Stimulated activated CD4-positive, alpha-beta T cell treated with anti-CD3 and anti-CD28 coated beads, TNF-alpha, amount 100 ng/mL, for 4 hours (primary cell): ENCODE measurements at regions not wholly inside any gene's neighbourhood (a gene's known extent, or its start where the extent isn't known, plus 50 kb on each side); places are given as distances from the start of the nearest gene placed in this dataset.
"Not testable (repeated sequence)": the region's sequence is repeated elsewhere in the genome, so short reads cannot be mapped to it uniquely, and the experiment has no call there.

Source experiments
- DNase-seq, 3 experiments: peaks; one replicate each; pipeline ENCODE4 v3.0.0-alpha.2; 2020; ENCODE audit warnings: low read depth in 3 of 3

GRCh38 chr17:51387986-51388385, 127.6 kb downstream of the UTP18 start:
- DNase-seq: no peak

GRCh38 chr17:51389875-51390274, 129.5 kb downstream of the UTP18 start:
- DNase-seq: no peak

GRCh38 chr17:51391982-51392654, 131.8 kb downstream of the UTP18 start:
- DNase-seq: no peak

GRCh38 chr17:51395621-51396020, 135.3 kb downstream of the UTP18 start:
- DNase-seq: no peak

GRCh38 chr17:51397361-51398127, 137.2 kb downstream of the UTP18 start:
- DNase-seq: no peak

- no peak for DNase-seq
These were observed 137.8 kb downstream of the UTP18 start for GRCh38 chr17:51398128-51398525.

GRCh38 chr17:51398687-51399086, 138.3 kb downstream of the UTP18 start:
- no peak for DNase-seq

- DNase-seq: no peak
These were observed 140.9 kb downstream of the UTP18 start for GRCh38 chr17:51401279-51401678.

- DNase-seq: no peak
These were observed 142.6 kb downstream of the UTP18 start for GRCh38 chr17:51402899-51403298.

- no peak for DNase-seq
These were observed 147.2 kb downstream of the UTP18 start for GRCh38 chr17:51407576-51407975.

- no peak for DNase-seq
These were observed 159.1 kb downstream of the UTP18 start for GRCh38 chr17:51419476-51419875.

- no peak for DNase-seq
These were observed 161.2 kb downstream of the UTP18 start for GRCh38 chr17:51421525-51421924.

GRCh38 chr17:51422634-51423033, 162.3 kb downstream of the UTP18 start:
- DNase-seq: no peak

GRCh38 chr17:51423421-51424160, 163.2 kb downstream of the UTP18 start:
- no peak for DNase-seq

- no peak for DNase-seq
These were observed 165.4 kb downstream of the UTP18 start for GRCh38 chr17:51425773-51426172.

GRCh38 chr17:51427323-51427811, 167.0 kb downstream of the UTP18 start:
- DNase-seq: no peak

- peak; percentile 32 to 72 (median 55) for DNase-seq
These were observed 167.5 kb downstream of the UTP18 start for GRCh38 chr17:51427856-51428255.

GRCh38 chr17:51428668-51429495, 168.5 kb downstream of the UTP18 start:
- DNase-seq: no peak

GRCh38 chr17:51429938-51430337, 169.6 kb downstream of the UTP18 start:
- not testable (repeated sequence) for DNase-seq

GRCh38 chr17:51430591-51430990, 170.2 kb downstream of the UTP18 start:
- DNase-seq: no peak

- no peak for DNase-seq
These were observed 174.3 kb downstream of the UTP18 start for GRCh38 chr17:51434434-51435170.
